ENCODE measurements at regions not wholly inside any gene's neighbourhood (a gene's known extent, or its start where the extent isn't known, plus 50 kb on each side); places are given as distances from the start of the nearest gene placed in this dataset.

GRCh38 chr16:82319038-82319437 is 149.0 kb upstream of the MPHOSPH6 start:
- TF ChIP-seq POLR2AphosphoS5 (IDR thresholded peaks at IDR 0.05) (no peak), POLR2A (IDR thresholded peaks at IDR 0.05) (no peak)
- TF ChIP-seq, protein P1, sequence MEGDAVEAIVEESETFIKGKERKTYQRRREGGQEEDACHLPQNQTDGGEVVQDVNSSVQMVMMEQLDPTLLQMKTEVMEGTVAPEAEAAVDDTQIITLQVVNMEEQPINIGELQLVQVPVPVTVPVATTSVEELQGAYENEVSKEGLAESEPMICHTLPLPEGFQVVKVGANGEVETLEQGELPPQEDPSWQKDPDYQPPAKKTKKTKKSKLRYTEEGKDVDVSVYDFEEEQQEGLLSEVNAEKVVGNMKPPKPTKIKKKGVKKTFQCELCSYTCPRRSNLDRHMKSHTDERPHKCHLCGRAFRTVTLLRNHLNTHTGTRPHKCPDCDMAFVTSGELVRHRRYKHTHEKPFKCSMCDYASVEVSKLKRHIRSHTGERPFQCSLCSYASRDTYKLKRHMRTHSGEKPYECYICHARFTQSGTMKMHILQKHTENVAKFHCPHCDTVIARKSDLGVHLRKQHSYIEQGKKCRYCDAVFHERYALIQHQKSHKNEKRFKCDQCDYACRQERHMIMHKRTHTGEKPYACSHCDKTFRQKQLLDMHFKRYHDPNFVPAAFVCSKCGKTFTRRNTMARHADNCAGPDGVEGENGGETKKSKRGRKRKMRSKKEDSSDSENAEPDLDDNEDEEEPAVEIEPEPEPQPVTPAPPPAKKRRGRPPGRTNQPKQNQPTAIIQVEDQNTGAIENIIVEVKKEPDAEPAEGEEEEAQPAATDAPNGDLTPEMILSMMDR (IDR thresholded peaks at IDR 0.05) = no peak

Data from prostate gland (tissue), 2 donors.